ENCODE measurements at regions not wholly inside any gene's neighbourhood (a gene's known extent, or its start where the extent isn't known, plus 50 kb on each side); places are given as distances from the start of the nearest gene placed in this dataset.
"Not testable (repeated sequence)": the region's sequence is repeated elsewhere in the genome, so short reads cannot be mapped to it uniquely, and the experiment has no call there.

DNA sequence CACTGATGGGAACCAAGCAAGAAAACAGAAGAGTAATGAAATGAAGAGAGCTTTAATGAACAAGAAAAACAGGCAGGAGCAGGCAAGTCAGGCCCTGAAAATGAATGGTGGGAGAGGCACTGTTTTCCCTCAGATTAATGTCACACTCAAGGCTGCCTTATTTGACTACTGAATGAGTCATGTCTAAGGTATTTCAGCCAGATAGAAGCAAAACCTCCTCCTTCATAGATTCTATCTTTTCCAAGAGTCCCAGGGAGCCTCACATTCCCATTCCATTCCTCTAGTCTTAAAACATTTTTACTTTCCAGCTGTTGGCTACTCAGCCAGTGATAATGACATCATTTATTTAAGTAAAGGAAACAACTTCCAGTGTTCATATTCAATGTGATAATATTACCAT, 228.4 kb upstream of the NRIP1 start:
- intact Hi-C loops (cut with DNase I) = no loop called here
- DNase-seq (ENCODE audit: low spot score) = no peak

DNA sequence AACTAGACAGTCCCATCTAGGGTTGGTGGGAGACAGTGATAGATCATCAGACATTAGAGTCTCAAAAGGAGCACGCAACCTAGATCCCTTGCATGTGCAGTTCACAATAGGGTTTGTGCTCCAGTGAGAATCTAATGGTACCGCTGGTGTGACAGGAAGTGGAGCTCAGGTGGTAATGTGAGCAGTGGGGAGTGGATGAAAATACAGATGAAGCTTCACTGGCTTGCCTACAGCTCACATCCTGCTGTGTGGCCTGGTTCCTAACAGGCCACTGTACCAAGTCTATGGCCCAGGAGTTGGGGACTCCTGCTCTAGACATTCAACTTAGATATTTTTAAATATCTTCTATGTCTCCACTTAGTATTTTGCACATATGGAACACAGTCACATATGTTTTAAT, 231.1 kb upstream of the NRIP1 start:
- no peak for DNase-seq (ENCODE audit: low spot score)
- intact Hi-C loops (cut with DNase I) = no loop called here

DNA sequence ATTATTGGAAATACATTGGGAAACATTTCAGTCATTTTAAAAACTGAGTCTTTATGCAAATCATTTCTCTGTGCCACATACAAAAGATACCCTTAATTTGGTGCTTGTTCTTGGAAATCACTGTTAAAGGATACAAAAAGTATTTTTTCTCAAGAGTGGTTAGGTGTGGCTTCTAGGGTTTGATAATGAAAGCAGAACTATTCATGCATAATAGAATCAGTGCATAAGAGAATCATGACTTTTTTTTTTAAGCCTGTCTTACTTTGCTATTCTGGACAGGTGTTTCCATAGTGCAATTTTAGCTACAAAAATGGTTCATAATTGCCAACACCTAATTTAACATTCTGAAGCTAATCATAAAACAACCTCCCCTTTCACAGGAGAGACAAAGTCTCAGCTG, 233.0 kb upstream of the NRIP1 start:
- intact Hi-C loops (cut with DNase I) = no loop called here
- no peak for DNase-seq (ENCODE audit: low spot score)

DNA sequence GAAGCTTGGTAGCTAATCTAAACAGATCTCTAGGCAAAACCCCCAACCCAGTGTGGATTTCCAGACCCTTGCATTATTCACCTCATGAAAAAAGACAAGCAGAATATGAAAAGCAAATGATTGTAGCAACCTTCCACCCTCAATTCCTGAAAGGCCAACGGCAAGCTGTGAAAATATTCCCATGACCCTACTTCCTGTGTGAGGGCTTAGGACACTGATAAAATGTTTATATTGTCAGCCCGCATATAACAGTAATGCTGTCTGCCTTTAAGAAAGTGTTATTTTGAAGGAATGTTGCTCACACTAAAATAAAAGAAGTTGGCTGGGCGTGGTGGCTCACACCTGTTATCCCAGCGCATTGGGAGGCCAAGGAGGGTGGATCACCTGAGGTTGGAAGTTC, 233.5 kb upstream of the NRIP1 start:
- intact Hi-C loops (cut with DNase I) = no loop called here
- DNase-seq (ENCODE audit: low spot score) = no peak

DNA sequence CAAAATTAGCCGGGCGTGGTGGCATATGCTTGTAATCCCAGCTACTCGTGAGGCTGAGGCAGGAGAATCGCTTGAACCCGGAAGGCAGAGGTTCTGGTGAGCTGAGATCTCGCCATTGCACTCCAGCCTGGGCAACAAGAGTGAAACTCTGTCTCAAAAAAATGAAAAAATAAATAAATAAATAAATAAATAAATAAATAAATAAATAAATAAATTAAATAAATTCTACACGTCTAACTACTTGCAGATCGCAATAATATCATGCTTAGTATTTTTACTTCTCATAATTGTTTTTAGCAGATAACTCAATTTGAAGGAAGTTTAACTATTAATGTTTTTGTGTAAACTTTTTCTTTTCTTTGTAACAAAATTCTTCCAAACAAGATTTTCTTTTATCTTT, 234.0 kb upstream of the NRIP1 start:
- intact Hi-C loops (cut with DNase I); DNase-seq (ENCODE audit: low spot score): not testable (repeated sequence)

DNA sequence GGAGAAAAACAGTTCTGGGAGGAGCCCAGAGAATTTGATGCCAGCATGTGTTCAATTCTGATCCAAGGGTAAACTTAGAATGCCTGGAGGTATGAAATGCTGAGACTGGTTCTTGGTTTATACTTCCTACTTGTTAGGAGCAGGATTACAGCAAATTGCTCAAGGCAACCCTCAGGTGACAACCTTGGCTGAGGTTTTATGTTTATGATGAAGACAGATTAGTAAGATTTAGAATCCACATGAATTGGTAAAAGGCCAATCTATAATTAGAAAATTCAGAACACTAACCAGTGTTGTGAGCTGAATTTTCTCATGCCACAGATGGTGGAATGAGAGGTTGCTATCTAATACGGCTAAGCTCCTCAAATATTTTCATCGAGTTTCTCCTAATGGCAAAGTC, 235.3 kb upstream of the NRIP1 start:
- no peak for DNase-seq (ENCODE audit: low spot score)
- intact Hi-C loops (cut with DNase I) = no loop called here

DNA sequence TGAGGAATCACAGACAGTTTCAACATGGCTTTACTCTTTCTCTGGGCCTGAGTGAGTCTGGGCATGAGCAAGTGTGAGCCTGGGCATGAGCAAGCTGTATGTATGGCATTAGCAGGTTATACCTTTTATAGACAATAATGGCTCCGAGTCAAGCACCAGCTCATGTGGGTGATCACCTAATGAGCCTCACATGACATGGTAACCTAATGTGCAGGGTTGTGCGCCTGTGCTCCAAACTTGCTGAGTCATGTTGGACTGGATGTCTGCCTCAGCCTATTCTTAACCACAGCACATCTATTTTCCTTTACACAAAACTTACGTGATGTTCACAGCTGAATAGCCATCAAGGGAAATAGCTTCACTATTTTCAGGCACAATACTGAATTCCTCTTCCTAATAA, 236.2 kb upstream of the NRIP1 start:
- DNase-seq (ENCODE audit: low spot score) = no peak
- intact Hi-C loops (cut with DNase I) = no loop called here

DNA sequence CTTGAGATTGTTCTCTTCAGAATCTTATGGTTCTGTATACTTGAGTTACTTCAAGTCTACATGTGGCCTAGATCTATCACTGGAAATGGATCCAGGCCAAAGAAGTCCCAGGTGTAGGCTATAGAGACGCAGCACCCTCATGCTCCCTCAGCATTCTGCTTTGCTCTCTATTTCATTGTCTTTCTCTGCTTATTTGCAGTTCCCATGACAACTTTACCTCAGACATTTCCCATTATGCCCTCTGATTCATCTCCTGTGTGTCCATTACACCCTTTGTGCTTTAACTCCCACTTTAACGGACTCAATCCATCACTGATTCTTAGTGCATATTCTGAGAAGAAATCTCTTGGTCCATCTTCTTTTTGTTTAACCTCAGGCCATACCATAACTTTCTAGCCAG, 236.9 kb upstream of the NRIP1 start:
- no peak for DNase-seq (ENCODE audit: low spot score)
- intact Hi-C loops (cut with DNase I) = no loop called here

DNA sequence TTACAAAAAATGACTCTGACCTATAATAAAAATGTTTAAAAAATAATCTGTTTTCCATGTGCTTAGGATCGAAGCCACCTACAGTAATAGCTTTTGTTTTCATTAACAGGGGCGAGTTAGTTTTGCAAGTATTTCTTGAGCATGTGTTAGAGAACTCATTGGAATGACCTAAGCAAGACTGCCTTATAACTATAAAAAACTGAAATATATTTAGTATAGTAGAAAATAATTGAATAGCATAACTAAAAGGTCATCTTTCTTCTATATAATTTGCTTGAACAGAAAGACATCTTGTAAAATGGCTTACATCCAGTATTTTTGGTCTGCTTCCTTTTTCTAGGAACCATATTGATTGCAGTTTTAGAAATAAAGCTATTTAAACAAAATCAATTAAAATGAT, 241.5 kb upstream of the NRIP1 start:
- DNase-seq (ENCODE audit: low spot score) = no peak
- intact Hi-C loops (cut with DNase I) = no loop called here

DNA sequence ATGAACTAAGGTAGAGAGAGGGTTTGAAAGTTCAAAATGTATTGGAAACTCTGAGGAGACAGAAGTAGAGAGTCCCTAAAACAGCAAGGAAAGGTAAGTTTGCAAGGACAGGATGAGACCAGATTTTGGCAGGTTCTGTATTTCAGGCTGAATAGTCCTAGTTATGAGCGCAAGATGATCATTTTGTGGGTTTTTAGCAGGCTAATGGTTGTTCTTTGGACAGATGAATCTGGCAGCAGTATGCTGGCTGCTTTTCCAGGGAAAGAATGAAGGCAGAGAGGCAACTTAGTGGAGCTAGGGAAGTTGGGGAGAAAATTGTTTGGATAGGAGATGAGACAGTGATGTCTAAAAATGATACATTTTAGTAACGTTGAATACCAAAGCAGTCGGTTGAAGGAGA, 243.5 kb upstream of the NRIP1 start:
- intact Hi-C loops (cut with DNase I) = no loop called here
- DNase-seq (ENCODE audit: low spot score) = no peak

DNA sequence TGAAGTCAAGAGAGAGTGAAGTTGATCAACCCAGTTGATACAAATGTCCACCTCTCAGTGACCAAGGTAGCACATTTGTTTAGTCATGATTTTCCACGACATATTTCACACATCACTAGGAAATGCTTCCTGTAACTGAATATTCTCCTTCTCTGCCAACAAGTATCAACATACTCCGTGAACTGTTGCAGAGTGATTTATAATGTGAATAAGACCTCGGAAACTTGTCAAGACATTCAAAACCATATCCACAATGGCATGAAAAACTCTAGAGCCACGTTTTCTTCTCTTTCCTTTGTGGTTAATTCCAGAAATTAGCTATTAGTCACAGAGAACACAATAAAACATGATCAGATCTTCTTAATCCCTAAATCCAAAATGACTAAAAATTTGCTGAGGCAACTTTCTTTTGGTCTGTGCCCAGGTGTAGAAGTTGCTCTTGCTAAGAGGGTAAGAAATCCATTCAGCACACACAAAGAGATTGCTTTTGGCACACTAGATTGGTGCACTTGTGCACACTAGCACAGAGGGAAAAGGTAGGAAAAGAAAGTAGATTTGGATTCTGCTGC, 244.3 kb upstream of the NRIP1 start:
- DNase-seq (ENCODE audit: low spot score) = no peak
- intact Hi-C loops (cut with DNase I) = no loop called here

DNA sequence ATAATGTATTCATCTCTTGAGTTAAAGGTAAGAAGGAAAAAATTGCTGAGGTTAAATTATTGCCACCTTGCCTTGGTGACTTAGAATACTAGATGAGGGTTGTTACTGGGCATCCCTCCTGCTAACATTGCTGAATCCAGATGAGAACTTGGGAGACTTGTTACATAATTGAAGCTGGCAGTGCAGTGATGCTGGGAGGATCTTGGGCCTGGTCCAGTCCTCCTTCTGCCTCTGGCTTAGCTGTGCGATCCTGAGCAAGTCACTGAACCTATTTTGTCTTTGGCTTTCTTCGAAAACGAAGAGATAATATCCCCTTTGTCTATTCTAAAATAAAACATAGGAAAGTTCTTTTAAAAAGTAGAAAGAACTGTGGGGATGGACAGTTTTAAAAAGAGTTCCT, 244.9 kb upstream of the NRIP1 start:
- intact Hi-C loops (cut with DNase I) = no loop called here
- no peak for DNase-seq (ENCODE audit: low spot score)

DNA sequence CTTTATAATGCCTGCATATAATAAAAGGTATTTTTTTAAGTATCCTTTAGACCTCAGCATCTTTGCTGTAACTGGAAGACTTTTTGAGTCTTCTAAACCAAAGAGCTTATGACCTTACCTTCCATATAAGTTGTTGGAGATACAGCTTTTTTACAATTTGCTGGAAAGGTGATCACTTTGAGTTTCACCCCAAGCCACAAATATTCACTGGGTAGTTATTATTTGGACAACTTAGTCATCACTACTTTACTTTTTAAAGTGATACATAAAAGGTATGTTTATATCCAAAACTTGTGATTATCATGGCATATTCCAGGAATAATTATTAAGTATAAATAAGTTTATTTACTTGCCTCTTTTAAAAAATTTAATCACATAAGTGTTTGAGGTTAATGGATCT, 246.7 kb upstream of the NRIP1 start:
- no peak for DNase-seq (ENCODE audit: low spot score)
- intact Hi-C loops (cut with DNase I) = no loop called here

DNA sequence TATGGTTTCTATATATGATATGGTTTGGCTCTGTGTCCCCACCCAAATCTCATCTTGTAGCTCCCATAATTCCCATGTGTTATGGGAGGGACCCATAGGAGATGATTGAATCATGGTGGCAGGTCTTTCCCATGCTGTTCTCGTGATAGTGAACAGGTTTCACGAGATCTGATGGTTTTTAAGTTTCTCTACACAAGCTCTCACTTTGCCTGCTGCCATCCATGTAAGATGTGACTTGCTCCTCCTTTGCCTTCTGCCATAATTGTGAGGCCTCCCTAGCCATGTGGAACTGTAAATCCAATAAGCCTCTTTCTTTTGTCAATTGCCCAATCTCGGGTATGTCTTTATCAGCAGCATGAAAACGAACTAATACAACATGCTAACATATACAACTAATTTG, 252.2 kb upstream of the NRIP1 start:
- intact Hi-C loops (cut with DNase I); DNase-seq (ENCODE audit: low spot score): not testable (repeated sequence)

DNA sequence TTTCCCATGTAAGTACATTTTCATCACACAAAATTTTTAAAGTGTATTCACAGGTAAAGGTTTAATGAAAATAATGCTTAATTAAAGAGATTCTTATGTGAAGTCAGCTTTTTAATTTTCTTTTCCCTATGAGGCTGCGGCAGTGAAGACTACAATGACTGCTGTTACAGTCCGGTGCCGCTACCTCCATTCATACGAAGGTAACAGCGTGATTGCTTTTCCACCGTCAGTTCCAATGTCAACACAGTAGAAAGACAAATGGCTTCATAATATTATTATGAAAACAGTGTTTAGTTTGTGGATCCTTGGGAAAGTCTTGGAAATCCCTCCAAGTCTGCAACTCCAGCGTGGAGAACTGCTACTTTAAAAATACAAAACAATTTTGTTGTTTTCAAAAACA, 254.9 kb upstream of the NRIP1 start:
- no peak for DNase-seq (ENCODE audit: low spot score)
- intact Hi-C loops (cut with DNase I) = no loop called here

DNA sequence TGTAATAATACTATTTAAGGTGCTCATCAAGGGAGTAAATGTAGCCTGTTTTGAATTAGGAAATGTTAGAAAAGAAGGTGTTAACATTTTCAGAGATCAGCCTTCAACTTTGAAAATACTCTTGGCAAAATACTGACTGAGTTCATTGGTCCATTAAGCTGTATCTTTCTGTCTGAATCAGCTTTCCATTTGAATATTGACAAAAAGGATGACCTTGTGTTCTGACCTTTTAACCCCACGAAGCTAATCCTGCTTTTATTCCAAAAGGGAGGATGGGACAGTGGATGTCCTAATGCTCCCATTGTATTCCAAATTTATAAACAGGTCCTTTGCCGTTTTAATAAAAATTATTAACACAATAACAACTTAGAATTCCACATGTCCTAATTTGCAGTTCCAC, 259.7 kb upstream of the NRIP1 start:
- DNase-seq (ENCODE audit: low spot score) = no peak
- intact Hi-C loops (cut with DNase I) = no loop called here

DNA sequence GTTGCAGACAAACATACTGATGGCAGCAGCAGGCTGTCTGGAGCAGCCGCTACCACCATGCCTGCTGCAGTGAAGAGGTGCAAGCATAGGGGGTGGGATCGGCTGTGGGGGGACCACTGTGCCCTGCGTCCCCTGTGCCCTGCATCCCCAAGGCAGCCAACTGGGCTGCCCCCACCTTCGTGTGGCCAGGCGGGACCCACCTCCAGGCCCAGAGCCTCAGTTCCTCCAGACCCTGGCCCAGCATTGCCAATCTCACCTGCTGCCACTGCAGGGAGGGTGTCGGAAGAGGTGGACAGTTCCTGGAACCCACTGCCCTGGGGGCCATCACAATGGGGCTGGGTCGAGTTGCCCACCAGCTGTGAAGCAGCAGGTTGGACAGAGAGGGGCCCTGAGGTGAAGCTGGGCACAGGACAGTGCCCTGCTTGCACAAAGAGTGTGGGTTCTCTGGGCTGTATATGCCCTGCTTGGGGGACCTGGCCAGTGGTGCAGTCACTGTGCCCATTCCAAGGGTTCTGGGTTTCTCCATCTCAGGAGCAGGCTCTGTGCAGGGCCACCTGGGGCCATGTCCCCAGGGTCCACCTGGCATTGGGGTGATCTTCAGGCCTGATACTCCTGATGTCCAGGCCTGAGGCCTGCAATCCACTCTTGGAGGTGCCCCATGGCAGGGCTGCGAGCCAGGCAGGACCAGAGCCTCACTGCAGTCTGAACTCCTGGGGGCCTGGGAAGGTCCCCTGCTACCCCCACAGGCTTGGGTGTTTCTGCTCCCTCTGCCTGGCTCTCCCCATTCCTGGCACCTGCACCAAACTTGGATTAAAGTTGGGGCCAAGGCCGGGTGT, 261.4 kb upstream of the NRIP1 start:
- no peak for DNase-seq (ENCODE audit: low spot score)
- intact Hi-C loops (cut with DNase I) = no loop called here

DNA sequence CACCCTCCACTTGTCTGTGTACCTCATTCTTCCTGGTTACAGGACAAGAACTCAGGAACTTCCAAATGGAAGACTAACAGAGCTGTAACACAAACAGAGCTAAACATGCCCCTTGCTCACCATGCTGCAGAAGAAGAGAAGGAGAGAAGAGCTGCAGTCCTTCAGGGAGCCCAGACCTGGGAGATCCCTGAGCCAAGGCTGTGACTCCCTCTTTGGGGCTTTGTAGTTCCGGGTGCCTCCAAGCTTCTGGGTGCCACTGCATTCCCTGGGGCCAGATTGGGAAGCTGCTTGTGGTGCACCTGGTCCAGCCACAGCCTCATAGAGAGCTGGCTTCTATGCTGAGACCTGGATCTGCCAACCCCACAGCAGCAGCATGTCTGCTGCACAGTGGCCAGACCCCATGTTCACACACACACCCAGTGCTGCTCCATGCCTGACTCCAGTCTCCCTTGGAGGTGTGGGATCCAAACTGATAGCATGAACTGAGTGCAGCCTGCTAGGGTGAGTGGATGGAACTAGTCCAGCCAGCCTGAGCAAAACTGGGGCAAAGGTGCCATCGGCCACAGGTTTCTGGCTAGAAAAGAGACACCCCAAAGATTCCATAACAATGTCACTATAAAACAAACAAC, 263.0 kb upstream of the NRIP1 start:
- no peak for DNase-seq (ENCODE audit: low spot score)
- intact Hi-C loops (cut with DNase I) = no loop called here

DNA sequence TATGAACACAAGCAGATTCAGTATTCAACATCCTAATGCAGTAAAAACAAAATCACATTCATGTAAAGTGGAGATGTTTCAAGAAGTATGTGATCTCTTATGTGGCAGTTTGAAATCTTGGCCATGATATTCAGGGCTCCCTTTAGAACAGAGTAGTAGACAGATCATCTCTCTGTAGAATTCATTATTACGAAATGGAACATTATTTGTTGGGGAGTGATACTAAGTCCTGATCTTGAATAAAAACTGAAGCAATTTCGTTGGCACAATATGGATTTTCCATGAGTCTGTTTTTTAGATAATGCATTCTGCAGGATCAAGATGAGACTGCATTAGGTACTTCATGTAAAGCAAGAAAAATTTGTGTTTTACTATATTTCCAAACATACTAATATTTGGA, 264.4 kb upstream of the NRIP1 start:
- DNase-seq (ENCODE audit: low spot score) = no peak
- intact Hi-C loops (cut with DNase I) = no loop called here

DNA sequence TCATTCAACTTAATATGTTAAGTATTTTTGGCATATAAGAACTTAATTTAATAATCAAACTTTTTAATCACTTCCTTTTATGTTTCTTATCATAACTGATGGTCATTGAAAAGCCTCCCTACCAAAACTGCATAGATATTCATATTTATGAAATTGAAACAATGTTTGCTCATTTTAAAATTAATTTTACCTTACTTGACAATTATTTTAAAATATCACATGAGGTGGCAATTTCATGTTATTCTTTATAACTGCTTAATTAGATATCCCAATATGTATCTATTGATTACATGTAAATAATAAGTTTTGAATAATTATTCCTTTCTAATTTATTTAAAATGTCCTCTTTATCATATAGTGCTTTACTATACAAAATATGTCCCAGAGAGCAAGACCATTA, 266.1 kb upstream of the NRIP1 start:
- intact Hi-C loops (cut with DNase I) = no loop called here
- DNase-seq (ENCODE audit: low spot score) = no peak

DNA sequence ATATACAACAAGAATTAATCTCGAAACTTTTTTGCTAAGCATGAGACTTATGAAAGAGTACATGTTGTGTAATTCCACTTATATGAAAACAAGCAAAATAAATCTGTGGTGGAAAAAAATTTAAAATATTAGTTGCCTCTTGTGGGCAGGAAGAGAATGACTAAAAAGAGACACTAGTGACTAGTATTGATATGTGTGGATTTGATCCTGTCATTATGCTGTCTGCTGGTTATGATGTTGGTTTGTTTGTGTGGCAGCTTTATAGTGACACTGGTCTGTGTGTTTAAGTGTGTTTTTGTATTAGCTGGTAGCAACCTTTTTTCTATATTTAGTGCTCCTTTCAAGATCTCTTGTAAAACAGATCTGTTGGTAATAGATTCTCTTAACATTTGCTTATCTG, 267.8 kb upstream of the NRIP1 start:
- no peak for DNase-seq (ENCODE audit: low spot score)
- intact Hi-C loops (cut with DNase I) = no loop called here
